HCT116 (cell line): ENCODE measurements at regions not wholly inside any gene's neighbourhood (a gene's known extent, or its start where the extent isn't known, plus 50 kb on each side); places are given as distances from the start of the nearest gene placed in this dataset.

Experiments used
- ATAC-seq: fragments of 200-7000 bp; cut with Tn5 transposase; 2 replicates; pipeline ENCODE4 v1.9.1; 2020; ENCODE audit warnings: mild to moderate bottlenecking, moderate library complexity
- BruUV-seq: library from RNA; stranded (reverse); fragments of 400-500 nt; replicated peaks from 2 replicates; lab custom pipeline; 2021; lab: Mats Ljungman, UMichigan
- CTCF ChIA-PET: fragments of 300-600 bp; sonication (Branson Sonifier 250); formaldehyde crosslinking; loops from one replicate; lab custom pipeline; 2021; ENCODE audit warnings: antibody characterized with exemption; lab: Charles Lee
- POLR2A ChIA-PET: fragments of 300-600, 350-600 bp; sonication (Branson Sonifier 250); formaldehyde crosslinking; loops from one replicate; lab custom pipeline; 2021; ENCODE audit warnings: antibody characterized with exemption; lab: Charles Lee
- RAD21 ChIA-PET, 2 experiments: fragments of 300-600 bp; sonication (Branson Sonifier 250); formaldehyde crosslinking; loops; one replicate each; lab custom pipeline; 2023; ENCODE audit warnings: low total read pairs in 2 of 2; ENCODE audit not compliant: uncharacterized antibody in 2 of 2, unreplicated experiment in 2 of 2, low non-redundant PET in 1 of 2; lab: Charles Lee
- DNase-seq: peaks from one replicate; pipeline ENCODE4 v3.0.0-alpha.2; 2010; ENCODE audit warnings: low read depth, low spot score
- H2AFZ ChIP-seq: fragments of 200-600 bp; shearing (Covaris generic), sonication (generic); 2 replicates; pipeline ENCODE4 v1.6.1; 2017; ENCODE audit warnings: low read depth, mixed run types, mixed read lengths, antibody characterized with exemption, low read length; ENCODE audit not compliant: poor library complexity, severe bottlenecking
- H3K27ac ChIP-seq: 2 replicates; pipeline ENCODE4 v1.5.1; 2012; ENCODE audit warnings: low read depth, low read length
- H3K27me3 ChIP-seq: fragments of 200-600 bp; sonication (generic); 2 replicates; pipeline ENCODE4 v1.6.1; 2016; ENCODE audit warnings: mixed run types, low read length, mixed read lengths; ENCODE audit not compliant: insufficient read depth
- H3K36me3 ChIP-seq, 2 experiments: fragments of 200-500 bp in 1 of 2; fragments of 200-600 bp in 1 of 2; sonication (Bioruptor generic) in 1 of 2; sonication (generic) in 1 of 2; 2 replicates each; pipeline versions ENCODE4 v1.5.1 to v1.6.1; 2014 to 2016; ENCODE audit warnings: low read length in 2 of 2, inconsistent platforms in 1 of 2, mixed read lengths in 1 of 2, mixed run types in 1 of 2; ENCODE audit not compliant: insufficient read depth in 2 of 2, control insufficient read depth in 1 of 2
- H3K4me1 ChIP-seq, 2 experiments: fragments of 200-600 bp in 1 of 2; sonication (generic) in 1 of 2; 2 replicates each; pipeline versions ENCODE4 v1.5.1 to v1.6.1; 2012 to 2017; ENCODE audit warnings: low read length in 2 of 2, inconsistent platforms in 1 of 2, mild to moderate bottlenecking in 1 of 2, mixed read lengths in 1 of 2, mixed run types in 1 of 2, moderate library complexity in 1 of 2; ENCODE audit not compliant: insufficient read depth in 2 of 2, control insufficient read depth in 1 of 2
- H3K4me2 ChIP-seq: fragments of 200-600 bp; sonication (generic); 2 replicates; pipeline ENCODE4 v1.6.1; 2017; ENCODE audit warnings: mixed run types, low read length, mixed read lengths
- H3K4me3 ChIP-seq, 2 experiments: fragments of 200-600 bp in 1 of 2; sonication (generic) in 1 of 2; replicated peaks in 1 of 2; 2 replicates each; pipeline ENCODE4 v1.5.1; 2011 to 2016; ENCODE audit warnings: low read length in 2 of 2, control low read depth in 1 of 2, low read depth in 1 of 2, mild to moderate bottlenecking in 1 of 2, mixed read lengths in 1 of 2, mixed run types in 1 of 2
- H3K79me2 ChIP-seq: fragments of 200-600 bp; sonication (generic); 2 replicates; pipeline ENCODE4 v1.6.1; 2017; ENCODE audit warnings: mild to moderate bottlenecking, mixed run types, low read length, moderate library complexity, mixed read lengths; ENCODE audit not compliant: insufficient read depth
- H3K9ac ChIP-seq: fragments of 200-600 bp; sonication (generic); 2 replicates; pipeline ENCODE4 v1.6.1; 2016; ENCODE audit warnings: low read length, mixed read lengths
- H3K9me2 ChIP-seq: fragments of 200-600 bp; sonication (generic), shearing (Covaris generic); 2 replicates; pipeline ENCODE4 v1.6.1; 2017; ENCODE audit warnings: mixed run types, mild to moderate bottlenecking, moderate library complexity; ENCODE audit not compliant: insufficient read depth
- H3K9me3 ChIP-seq, 2 experiments: fragments of 200-500 bp in 1 of 2; fragments of 200-600 bp in 1 of 2; sonication (Bioruptor generic) in 1 of 2; sonication (generic) in 1 of 2; 2 replicates each; pipeline ENCODE4 v1.6.1; 2014 to 2017; ENCODE audit warnings: low read length in 2 of 2, mixed read lengths in 2 of 2, inconsistent platforms in 1 of 2, low read depth in 1 of 2, mild to moderate bottlenecking in 1 of 2, mixed run types in 1 of 2, moderate library complexity in 1 of 2; ENCODE audit not compliant: control insufficient read depth in 1 of 2, insufficient read depth in 1 of 2
- H4K20me1 ChIP-seq: fragments of 200-600 bp; sonication (generic), shearing (Covaris generic); 2 replicates; pipeline ENCODE4 v1.6.1; 2017; ENCODE audit warnings: mixed run types, mild to moderate bottlenecking, moderate library complexity; ENCODE audit not compliant: insufficient read depth
- CBX3 ChIP-seq: IDR thresholded peaks from 2 replicates; pipeline ENCODE4 v1.6.1; 2012; ENCODE audit warnings: low read depth
- CEBPB ChIP-seq: IDR thresholded peaks from 2 replicates; pipeline ENCODE4 v1.6.1; 2012; ENCODE audit warnings: low read depth
- CTCF ChIP-seq, 3 experiments: fragments of 200-600 bp in 1 of 3; sonication (generic) in 1 of 3; IDR thresholded peaks in 2 of 3; conservative IDR thresholded peaks in 1 of 3; 2 replicates each; pipeline ENCODE4 v1.5.1; 2012 to 2017; ENCODE audit warnings: low read depth in 2 of 3, low read length in 2 of 3, antibody characterized with exemption in 1 of 3, borderline replicate concordance in 1 of 3, control low read depth in 1 of 3, mild to moderate bottlenecking in 1 of 3, mixed read lengths in 1 of 3, mixed run types in 1 of 3, moderate library complexity in 1 of 3; ENCODE audit not compliant: insufficient read depth in 1 of 3
- EGR1 ChIP-seq: IDR thresholded peaks from 2 replicates; pipeline ENCODE4 v1.6.1; 2012; ENCODE audit warnings: low read depth
- ELF1 ChIP-seq: IDR thresholded peaks from 2 replicates; pipeline ENCODE4 v1.6.1; 2012; ENCODE audit warnings: low read depth, borderline replicate concordance
- EZH2 ChIP-seq: fragments of 200-600 bp; sonication (generic); IDR thresholded peaks from 2 replicates; pipeline ENCODE4 v1.6.1; 2017; ENCODE audit warnings: antibody characterized with exemption, mixed run types
- FOSL1 ChIP-seq: IDR thresholded peaks from 2 replicates; pipeline ENCODE4 v1.6.1; 2012; ENCODE audit warnings: low read depth
- JUND ChIP-seq: IDR thresholded peaks from 2 replicates; pipeline ENCODE4 v1.6.1; 2012
- MAX ChIP-seq: IDR thresholded peaks from 2 replicates; pipeline ENCODE4 v1.6.1; 2012
- POLR2A ChIP-seq: IDR thresholded peaks from 2 replicates; pipeline ENCODE4 v1.7.0; 2011; ENCODE audit warnings: borderline replicate concordance; ENCODE audit not compliant: insufficient read depth, insufficient read length; ENCODE audit errors: extremely low read depth
- POLR2AphosphoS5 ChIP-seq: IDR thresholded peaks from 2 replicates; pipeline ENCODE4 v1.6.1; 2011; ENCODE audit warnings: mild to moderate bottlenecking, low read depth, low read length, moderate library complexity
- RAD21 ChIP-seq: IDR thresholded peaks from 2 replicates; pipeline ENCODE4 v1.6.1; 2012; ENCODE audit warnings: low read depth, mild to moderate bottlenecking
- REST ChIP-seq: IDR thresholded peaks from 2 replicates; pipeline ENCODE4 v1.6.1; 2012; ENCODE audit warnings: low read depth
- SIN3A ChIP-seq: IDR thresholded peaks from 2 replicates; pipeline ENCODE4 v1.6.1; 2012; ENCODE audit warnings: low read depth
- SP1 ChIP-seq: IDR thresholded peaks from 2 replicates; pipeline ENCODE4 v1.6.1; 2012; ENCODE audit warnings: low read depth
- SRF ChIP-seq: IDR thresholded peaks from 2 replicates; pipeline ENCODE4 v1.6.1; 2012; ENCODE audit warnings: low read depth
- TCF7L2 ChIP-seq: IDR thresholded peaks from 2 replicates; pipeline ENCODE4 v1.7.0; 2011; ENCODE audit warnings: borderline replicate concordance, inconsistent platforms; ENCODE audit not compliant: insufficient read depth, insufficient read length; ENCODE audit errors: extremely low read depth
- YY1 ChIP-seq: IDR thresholded peaks from 2 replicates; pipeline ENCODE4 v1.6.1; 2011; ENCODE audit warnings: low read length, low read depth, moderate library complexity, mild to moderate bottlenecking; ENCODE audit not compliant: insufficient replicate concordance; ENCODE audit errors: extremely low read depth
- ZBTB33 ChIP-seq: IDR thresholded peaks from 2 replicates; pipeline ENCODE4 v1.6.1; 2011; ENCODE audit warnings: mild to moderate bottlenecking, low read length, moderate library complexity; ENCODE audit not compliant: insufficient replicate concordance; ENCODE audit errors: extremely low read depth
- ZNF274 ChIP-seq: fragments of 200-500 bp; sonication (Bioruptor generic); IDR thresholded peaks from 2 replicates; pipeline ENCODE4 v1.6.1; 2014; ENCODE audit warnings: mild to moderate bottlenecking, low read depth, low read length, inconsistent platforms
- intact Hi-C: fragments of 100-400 bp; cut with micrococcal nuclease; formaldehyde crosslinking; loops from 2 replicates; pipeline ENCODE4 v1.10.0; 2022

- ChIA-PET POLR2A (no interaction called here), RAD21 (no interaction called here), CTCF (no interaction called here)
- Histone ChIP-seq H3K27me3 (peaks cover 39% of the 10 kb centered on the region), H3K4me2 (no peak overlapping the region), H3K27ac (no peak overlapping the region), H2AFZ (no peak overlapping the region), H3K79me2 (no peaks in the 10 kb centered on the region), H3K9me2 (no peaks in the 10 kb centered on the region), H3K9ac (no peak overlapping the region), H4K20me1 (no peaks in the 10 kb centered on the region), H3K9me3 (no peaks in the 10 kb centered on the region), H3K36me3 (no peaks in the 10 kb centered on the region), H3K4me3 (no peak overlapping the region), H3K4me1 (no peaks in the 10 kb centered on the region)
- DNase-seq (no peak), ATAC-seq (no peak)
- intact Hi-C loops = no loop called here
- no TSS peak for BruUV-seq
- TF ChIP-seq RAD21 (no peak), POLR2AphosphoS5 (no peak), TCF7L2 (no peak), SP1 (no peak), MAX (no peak), CEBPB (no peak), SIN3A (no peak), REST (no peak), ZBTB33 (no peak), YY1 (no peak), ZNF274 (no peak), ELF1 (no peak), EZH2 (no peak), EGR1 (no peak), SRF (no peak), CTCF (IDR thresholded peaks at IDR 0.05 in 2 of 3, conservative IDR thresholded peaks at IDR 0.05 in 1 of 3; ENCODE audit: borderline replicate concordance in 1 of 3, insufficient read depth in 1 of 3, low read depth in 2 of 3, low read length in 2 of 3) (no peak), FOSL1 (no peak), CBX3 (no peak), POLR2A (no peak), JUND (no peak)
These were observed 357.9 kb upstream of the KIF2A start for GRCh38 chr5:61948151-61948550.
